ENCODE measurements at regions not wholly inside any gene's neighbourhood (a gene's known extent, or its start where the extent isn't known, plus 50 kb on each side); places are given as distances from the start of the nearest gene placed in this dataset.

- TF ChIP-seq CTCF (conservative IDR thresholded peaks at IDR 0.05; ENCODE audit: low read depth in 2 of 2), result no peak
- TF ChIP-seq JUNB (IDR thresholded peaks at IDR 0.05; ENCODE audit: unreplicated experiment), result no peak
- TF ChIP-seq STAT1 (IDR thresholded peaks at IDR 0.05; ENCODE audit: unreplicated experiment), result no peak
Measured at GRCh38 chr12:127767656-127768055, 499.3 kb upstream of the TMEM132C start (continued).

GRCh38 chr12:127770118-127770517, 496.9 kb upstream of the TMEM132C start:
- Histone ChIP-seq H3K36me3 (ENCODE audit: insufficient read depth) (no peaks in the 10 kb centered on the region; the same call in 1 of the 2 replicates), H3K4me3 (no peak overlapping the region), H4K20me1 (replicated peaks; ENCODE audit: insufficient read depth) (no peaks in the 10 kb centered on the region), H3K79me2 (replicated peaks; ENCODE audit: insufficient read depth) (no peaks in the 10 kb centered on the region), H2AFZ (no peak overlapping the region), H3K9me2 (ENCODE audit: insufficient read depth) (no peaks in the 10 kb centered on the region), H3K27ac (ENCODE audit: low read depth) (no peak overlapping the region), H3K4me2 (no peak overlapping the region), H3K4me1 (ENCODE audit: insufficient read depth) (no peaks in the 10 kb centered on the region), H3F3A (replicated peaks; ENCODE audit: low read depth) (no peaks in the 10 kb centered on the region), H3K27me3 (ENCODE audit: insufficient read depth) (no peaks in the 10 kb centered on the region)
- no peak for DNase-seq (ENCODE audit: low spot score)
- H3K27ac Mint-ChIP-seq, result no peak overlapping the region
- H3K9me3 Mint-ChIP-seq, result peaks cover 96% of the 10 kb centered on the region
- ATAC-seq, result no peak
- peaks cover 2% of the 10 kb centered on the region for H3K27me3 Mint-ChIP-seq (ENCODE audit: insufficient read depth, low read depth, poor library complexity)
- no peak overlapping the region for H3K4me3 Mint-ChIP-seq
- peaks cover 50% of the 10 kb centered on the region for H3K36me3 Mint-ChIP-seq (ENCODE audit: low read depth)
- H3K4me1 Mint-ChIP-seq, result no peaks in the 10 kb centered on the region
- no peak for TF ChIP-seq ZNF114 (CRISPR knock-in tag; IDR thresholded peaks at IDR 0.05)
- no peak for TF ChIP-seq EZH2 (IDR thresholded peaks at IDR 0.05; ENCODE audit: low read depth, unreplicated experiment)
- TF ChIP-seq ZNF331 (CRISPR knock-in tag; IDR thresholded peaks at IDR 0.05; ENCODE audit: low read depth), result no peak
- TF ChIP-seq REST (IDR thresholded peaks at IDR 0.05; ENCODE audit: unreplicated experiment), result no peak
- no peak for TF ChIP-seq POLR2AphosphoS5 (IDR thresholded peaks at IDR 0.05; ENCODE audit: low read depth)
- no peak for TF ChIP-seq NANOG (IDR thresholded peaks at IDR 0.05; ENCODE audit: borderline replicate concordance)
- TF ChIP-seq JUNB (IDR thresholded peaks at IDR 0.05; ENCODE audit: unreplicated experiment), result no peak
- no peak for TF ChIP-seq ETS1 (IDR thresholded peaks at IDR 0.05)
- no peak for TF ChIP-seq CTCF (conservative IDR thresholded peaks at IDR 0.05; ENCODE audit: low read depth in 2 of 2)
- no peak for TF ChIP-seq EZH2phosphoT487 (IDR thresholded peaks at IDR 0.05; ENCODE audit: unreplicated experiment)
- TF ChIP-seq STAT1 (IDR thresholded peaks at IDR 0.05; ENCODE audit: unreplicated experiment), result no peak
